CD4-positive, alpha-beta T cell treated with Interleukin-2 at 100 ng/mL for 4 hours (primary cell): ENCODE measurements at regions not wholly inside any gene's neighbourhood (a gene's known extent, or its start where the extent isn't known, plus 50 kb on each side); places are given as distances from the start of the nearest gene placed in this dataset.
A peak's percentile ranks its signal among the peaks of the same experiment; 100 is the strongest.
"Not testable (repeated sequence)": the region's sequence is repeated elsewhere in the genome, so short reads cannot be mapped to it uniquely, and the experiment has no call there.

Experiments used
- DNase-seq: peaks from one replicate; pipeline ENCODE4 v3.0.0-alpha.2; 2020; ENCODE audit warnings: low spot score

- DNase-seq = no peak
Measured at GRCh38 chr6:105881608-105882007, 204.5 kb upstream of the PRDM1 start.

- peak; percentile 9 for DNase-seq
Measured at GRCh38 chr6:105880030-105880492, 206.1 kb upstream of the PRDM1 start.

GRCh38 chr6:105879146-105879545 is 207.0 kb upstream of the PRDM1 start:
- no peak for DNase-seq

GRCh38 chr6:105875974-105876640 is 210.0 kb upstream of the PRDM1 start:
- DNase-seq = no peak

- DNase-seq = no peak
Measured at GRCh38 chr6:105874835-105875626, 211.1 kb upstream of the PRDM1 start.

GRCh38 chr6:105873799-105874198 is 212.3 kb upstream of the PRDM1 start:
- DNase-seq = no peak

GRCh38 chr6:105873211-105873704 is 212.9 kb upstream of the PRDM1 start:
- DNase-seq = no peak

- DNase-seq = no peak
Measured at GRCh38 chr6:105872249-105872648, 213.9 kb upstream of the PRDM1 start.

GRCh38 chr6:105871542-105871941 is 214.6 kb upstream of the PRDM1 start:
- no peak for DNase-seq

- DNase-seq = no peak
Measured at GRCh38 chr6:105869835-105870440, 216.2 kb upstream of the PRDM1 start.

GRCh38 chr6:105868823-105869460 is 217.2 kb upstream of the PRDM1 start:
- no peak for DNase-seq

GRCh38 chr6:105867821-105868220 is 218.3 kb upstream of the PRDM1 start:
- no peak for DNase-seq

GRCh38 chr6:105867277-105867676 is 218.9 kb upstream of the PRDM1 start:
- DNase-seq = no peak

GRCh38 chr6:105862936-105863607 is 223.1 kb upstream of the PRDM1 start:
- DNase-seq = no peak

- not testable (repeated sequence) for DNase-seq
Measured at GRCh38 chr6:105860927-105861326, 225.2 kb upstream of the PRDM1 start.

GRCh38 chr6:105859457-105859856 is 226.7 kb upstream of the PRDM1 start:
- DNase-seq = no peak

- not testable (repeated sequence) for DNase-seq
Measured at GRCh38 chr6:105858639-105859038, 227.5 kb upstream of the PRDM1 start.

GRCh38 chr6:105855433-105855832 is 230.7 kb upstream of the PRDM1 start:
- no peak for DNase-seq

GRCh38 chr6:105853979-105854378 is 232.2 kb upstream of the PRDM1 start:
- not testable (repeated sequence) for DNase-seq

GRCh38 chr6:105851606-105852005 is 234.5 kb upstream of the PRDM1 start:
- DNase-seq = no peak

- no peak for DNase-seq
Measured at GRCh38 chr6:105851113-105851580, 235.0 kb upstream of the PRDM1 start.
